Loucy (cell line): ENCODE measurements at regions not wholly inside any gene's neighbourhood (a gene's known extent, or its start where the extent isn't known, plus 50 kb on each side); places are given as distances from the start of the nearest gene placed in this dataset.

ENCODE experiments used
- H2AFZ ChIP-seq: fragments of 200-600 bp; sonication (generic); 2 replicates; pipeline ENCODE4 v1.6.0; 2016; ENCODE audit warnings: antibody characterized with exemption, mild to moderate bottlenecking, low read length, moderate library complexity
- H3F3A ChIP-seq: fragments of 200-600 bp; 2 replicates; pipeline ENCODE4 v1.6.0; 2016; ENCODE audit warnings: antibody characterized with exemption, low read depth, mild to moderate bottlenecking
- H3K27me3 ChIP-seq: fragments of 200-600 bp; sonication (generic); 2 replicates; pipeline ENCODE4 v1.6.1; 2014; ENCODE audit warnings: low read length, mild to moderate bottlenecking; ENCODE audit not compliant: insufficient read depth, poor library complexity, severe bottlenecking
- H3K36me3 ChIP-seq: fragments of 200-600 bp; sonication (generic); 2 replicates; pipeline ENCODE4 v1.6.1; 2016; ENCODE audit warnings: low read length; ENCODE audit not compliant: insufficient read depth
- H3K4me1 ChIP-seq: fragments of 200-600 bp; sonication (generic); 2 replicates; pipeline ENCODE4 v1.5.1; 2014; ENCODE audit warnings: low read length, mild to moderate bottlenecking; ENCODE audit not compliant: insufficient read depth, poor library complexity, severe bottlenecking
- H3K4me2 ChIP-seq: fragments of 200-600 bp; sonication (generic); 2 replicates; pipeline ENCODE4 v1.6.0; 2014; ENCODE audit warnings: antibody characterized with exemption, low read length, low read depth, mild to moderate bottlenecking; ENCODE audit not compliant: poor library complexity, severe bottlenecking
- H3K4me3 ChIP-seq: fragments of 200-600 bp; sonication (generic); 2 replicates; pipeline ENCODE4 v1.5.1; 2014; ENCODE audit warnings: low read length, mild to moderate bottlenecking, mixed read lengths; ENCODE audit not compliant: poor library complexity, severe bottlenecking
- H3K79me2 ChIP-seq: fragments of 200-600 bp; sonication (generic); 2 replicates; pipeline ENCODE4 v1.6.1; 2014; ENCODE audit warnings: low read length; ENCODE audit not compliant: insufficient read depth
- H3K9ac ChIP-seq: fragments of 200-600 bp; sonication (generic); 2 replicates; pipeline ENCODE4 v1.6.0; 2014; ENCODE audit warnings: mild to moderate bottlenecking, low read depth, low read length, moderate library complexity; ENCODE audit not compliant: poor library complexity, severe bottlenecking
- H3K9me2 ChIP-seq: fragments of 200-600 bp; sonication (generic); replicated peaks from 2 replicates; pipeline ENCODE4 v1.6.1; 2016; ENCODE audit warnings: low read depth, low read length, mixed read lengths
- H3K9me3 ChIP-seq: fragments of 200-600 bp; sonication (generic); 2 replicates; pipeline ENCODE4 v1.6.1; 2014; ENCODE audit warnings: mild to moderate bottlenecking, antibody characterized with exemption, low read length, low read depth; ENCODE audit not compliant: insufficient read depth
- H4K20me1 ChIP-seq: fragments of 200-600 bp; sonication (generic); 2 replicates; pipeline ENCODE4 v1.6.0; 2014; ENCODE audit warnings: antibody characterized with exemption, low read length, mild to moderate bottlenecking; ENCODE audit not compliant: insufficient read depth, poor library complexity, severe bottlenecking
- CTCF ChIP-seq: fragments of 200-600 bp; sonication (generic); conservative IDR thresholded peaks from 2 replicates; pipeline ENCODE4 v1.5.1; 2014; ENCODE audit warnings: mild to moderate bottlenecking, antibody characterized with exemption, low read length
- EZH2phosphoT487 ChIP-seq: fragments of 200-600 bp; IDR thresholded peaks from 2 replicates; pipeline ENCODE4 v1.6.1; 2018; ENCODE audit warnings: antibody characterized with exemption, mild to moderate bottlenecking, moderate library complexity, borderline replicate concordance

- Histone ChIP-seq H3K9ac (no peak overlapping the region), H2AFZ (no peak overlapping the region), H3K36me3 (no peaks in the 10 kb centered on the region), H3K79me2 (no peaks in the 10 kb centered on the region), H3K27me3 (no peaks in the 10 kb centered on the region), H3K4me2 (no peak overlapping the region), H4K20me1 (no peaks in the 10 kb centered on the region), H3K4me1 (no peaks in the 10 kb centered on the region), H3F3A (no peaks in the 10 kb centered on the region), H3K9me2 (no peaks in the 10 kb centered on the region), H3K9me3 (no peaks in the 10 kb centered on the region), H3K4me3 (no peak overlapping the region)
- TF ChIP-seq EZH2phosphoT487 (no peak), CTCF (no peak)
Observed at GRCh38 chr14:87635442-87635841, 357.5 kb downstream of the GALC start.

GRCh38 chr14:87632796-87633195 is 360.2 kb downstream of the GALC start:
- Histone ChIP-seq H2AFZ (no peak overlapping the region), H3K79me2 (no peaks in the 10 kb centered on the region), H3K27me3 (no peaks in the 10 kb centered on the region), H3K36me3 (no peaks in the 10 kb centered on the region), H3F3A (no peaks in the 10 kb centered on the region), H3K4me2 (no peak overlapping the region), H3K4me1 (no peaks in the 10 kb centered on the region), H3K9ac (no peak overlapping the region), H4K20me1 (no peaks in the 10 kb centered on the region), H3K4me3 (no peak overlapping the region), H3K9me3 (no peaks in the 10 kb centered on the region), H3K9me2 (no peaks in the 10 kb centered on the region)
- TF ChIP-seq EZH2phosphoT487 (no peak), CTCF (no peak)

- H3K4me1 ChIP-seq = no peaks in the 10 kb centered on the region
- H3K4me2 ChIP-seq = no peak overlapping the region
- no peak overlapping the region for H2AFZ ChIP-seq
- TF ChIP-seq EZH2phosphoT487 (no peak), CTCF (no peak)
- H3K4me3 ChIP-seq = no peak overlapping the region
- H3K36me3 ChIP-seq = no peaks in the 10 kb centered on the region
- no peak overlapping the region for H3K9ac ChIP-seq
- no peaks in the 10 kb centered on the region for H3K27me3 ChIP-seq
- no peaks in the 10 kb centered on the region for H3K79me2 ChIP-seq
- H4K20me1 ChIP-seq = no peaks in the 10 kb centered on the region
- H3K9me2 ChIP-seq = no peaks in the 10 kb centered on the region
- H3F3A ChIP-seq = no peaks in the 10 kb centered on the region
- no peaks in the 10 kb centered on the region for H3K9me3 ChIP-seq
Observed at GRCh38 chr14:87630846-87631245, 362.1 kb downstream of the GALC start.
